ENCODE measurements at regions not wholly inside any gene's neighbourhood (a gene's known extent, or its start where the extent isn't known, plus 50 kb on each side); places are given as distances from the start of the nearest gene placed in this dataset.

- no peak for DNase-seq (ENCODE audit: low read depth, low spot score)
Observed at GRCh38 chr4:119933606-119934005, 133.0 kb downstream of the MAD2L1 start.

GRCh38 chr4:119932277-119932676 lies 134.4 kb downstream of the MAD2L1 start:
- no peak for DNase-seq (ENCODE audit: low read depth, low spot score)

GRCh38 chr4:119930546-119930945 lies 136.1 kb downstream of the MAD2L1 start:
- no peak for DNase-seq (ENCODE audit: low read depth, low spot score)

- no peak for DNase-seq (ENCODE audit: low read depth, low spot score)
Observed at GRCh38 chr4:119921830-119922229, 144.8 kb downstream of the MAD2L1 start.

GRCh38 chr4:119906277-119906676 lies 160.4 kb downstream of the MAD2L1 start:
- no peak for DNase-seq (ENCODE audit: low read depth, low spot score)

- no peak for DNase-seq (ENCODE audit: low read depth, low spot score)
Observed at GRCh38 chr4:119898211-119898610, 168.4 kb downstream of the MAD2L1 start.

- no peak for DNase-seq (ENCODE audit: low read depth, low spot score)
Observed at GRCh38 chr4:119897260-119897659, 169.4 kb downstream of the MAD2L1 start.

GRCh38 chr4:119894650-119895208 lies 171.9 kb downstream of the MAD2L1 start:
- DNase-seq (ENCODE audit: low read depth, low spot score), result no peak

GRCh38 chr4:119873794-119874325 lies 192.8 kb downstream of the MAD2L1 start:
- no peak for DNase-seq (ENCODE audit: low read depth, low spot score)

GRCh38 chr4:119873132-119873531 lies 193.5 kb downstream of the MAD2L1 start:
- no peak for DNase-seq (ENCODE audit: low read depth, low spot score)

GRCh38 chr4:119872371-119873016 lies 194.2 kb downstream of the MAD2L1 start:
- no peak for DNase-seq (ENCODE audit: low read depth, low spot score)

- DNase-seq (ENCODE audit: low read depth, low spot score), result no peak
Observed at GRCh38 chr4:119870856-119871255, 195.8 kb downstream of the MAD2L1 start.

GRCh38 chr4:119865789-119866188 lies 200.9 kb downstream of the MAD2L1 start:
- DNase-seq (ENCODE audit: low read depth, low spot score), result no peak

GRCh38 chr4:119865389-119865788 lies 201.3 kb downstream of the MAD2L1 start:
- no peak for DNase-seq (ENCODE audit: low read depth, low spot score)

- DNase-seq (ENCODE audit: low read depth, low spot score), result no peak
Observed at GRCh38 chr4:119861731-119862130, 204.9 kb downstream of the MAD2L1 start.

GRCh38 chr4:119858176-119858575 lies 208.5 kb downstream of the MAD2L1 start:
- no peak for DNase-seq (ENCODE audit: low read depth, low spot score)

GRCh38 chr4:119854364-119854763 lies 212.3 kb downstream of the MAD2L1 start:
- no peak for DNase-seq (ENCODE audit: low read depth, low spot score)

- no peak for DNase-seq (ENCODE audit: low read depth, low spot score)
Observed at GRCh38 chr4:119851649-119852048, 215.0 kb downstream of the MAD2L1 start.

GRCh38 chr4:119841361-119841760 lies 212.8 kb upstream of the PDE5A start:
- DNase-seq (ENCODE audit: low read depth, low spot score), result no peak

- DNase-seq (ENCODE audit: low read depth, low spot score), result no peak
Observed at GRCh38 chr4:119835613-119835910, 207.0 kb upstream of the PDE5A start.

GRCh38 chr4:119834906-119835612 lies 206.5 kb upstream of the PDE5A start:
- no peak for DNase-seq (ENCODE audit: low read depth, low spot score)

GRCh38 chr4:119833611-119834010 lies 205.0 kb upstream of the PDE5A start:
- no peak for DNase-seq (ENCODE audit: low read depth, low spot score)

- no peak for DNase-seq (ENCODE audit: low read depth, low spot score)
Observed at GRCh38 chr4:119832776-119833175, 204.2 kb upstream of the PDE5A start.

All from iPS DF 19.7 (cell line).